ENCODE measurements at regions not wholly inside any gene's neighbourhood (a gene's known extent, or its start where the extent isn't known, plus 50 kb on each side); places are given as distances from the start of the nearest gene placed in this dataset.

DNA sequence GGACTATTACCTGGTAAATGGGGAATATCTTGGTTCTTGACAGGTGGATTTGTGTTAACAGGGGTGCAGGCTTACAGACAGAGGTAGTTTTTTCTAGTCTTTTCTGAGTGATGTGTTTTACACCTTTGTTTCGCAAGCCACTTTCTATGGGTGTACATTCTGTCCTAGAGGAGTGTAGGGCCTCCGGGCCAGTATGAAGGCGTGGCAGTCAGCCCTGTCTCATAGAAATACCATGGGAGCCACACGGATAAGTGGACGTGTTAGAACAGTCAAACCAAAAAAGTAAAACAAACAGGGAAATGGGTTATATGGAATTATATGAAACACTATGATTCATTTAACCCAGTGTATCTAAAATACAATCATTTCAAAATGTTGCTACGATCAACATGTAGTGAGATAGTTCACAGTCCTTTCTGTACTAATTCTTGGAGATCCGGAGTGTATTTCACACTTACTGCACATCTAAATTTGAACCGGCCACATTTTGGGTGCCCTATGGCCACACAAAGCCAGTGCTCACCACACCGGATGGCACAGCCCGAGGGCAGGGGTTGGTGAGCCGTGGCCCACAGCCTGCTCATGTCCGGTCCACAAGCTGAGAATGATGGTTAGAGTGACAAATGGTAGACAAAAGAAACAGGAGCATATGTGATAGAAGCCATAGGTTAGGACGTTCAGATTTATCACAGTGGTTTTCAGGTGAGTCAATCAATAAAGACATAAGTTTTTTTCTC lies 80.1 kb upstream of the IRX4 start:
- Histone ChIP-seq H2AFZ (no peak overlapping the region), H3K4me1 (ENCODE audit: insufficient read depth) (peaks cover 9% of the 10 kb centered on the region), H3K79me2 (replicated peaks; ENCODE audit: insufficient read depth) (no peaks in the 10 kb centered on the region), H3K27me3 (ENCODE audit: insufficient read depth) (no peaks in the 10 kb centered on the region), H3K4me3 (no peak overlapping the region), H3K4me2 (no peak overlapping the region), H3F3A (replicated peaks; ENCODE audit: low read depth) (no peaks in the 10 kb centered on the region), H3K36me3 (ENCODE audit: insufficient read depth) (no peaks in the 10 kb centered on the region), H3K27ac (ENCODE audit: low read depth) (no peak overlapping the region), H4K20me1 (replicated peaks; ENCODE audit: insufficient read depth) (no peaks in the 10 kb centered on the region), H3K9me2 (ENCODE audit: insufficient read depth) (peaks cover 5% of the 10 kb centered on the region; the same call in 1 of the 2 replicates)
- Mint-ChIP-seq H3K4me1 (peaks cover 22% of the 10 kb centered on the region), H3K4me3 (no peak overlapping the region), H3K27ac (no peak overlapping the region), H3K9me3 (no peaks in the 10 kb centered on the region), H3K27me3 (ENCODE audit: insufficient read depth, low read depth, poor library complexity) (no peaks in the 10 kb centered on the region), H3K36me3 (ENCODE audit: low read depth) (no peaks in the 10 kb centered on the region)
- no peak for DNase-seq (ENCODE audit: low spot score)
- no peak for ATAC-seq
- no peak for TF ChIP-seq NANOG (IDR thresholded peaks at IDR 0.05; ENCODE audit: borderline replicate concordance)
- no peak for TF ChIP-seq ZNF114 (CRISPR knock-in tag; IDR thresholded peaks at IDR 0.05)
- TF ChIP-seq, protein P1, sequence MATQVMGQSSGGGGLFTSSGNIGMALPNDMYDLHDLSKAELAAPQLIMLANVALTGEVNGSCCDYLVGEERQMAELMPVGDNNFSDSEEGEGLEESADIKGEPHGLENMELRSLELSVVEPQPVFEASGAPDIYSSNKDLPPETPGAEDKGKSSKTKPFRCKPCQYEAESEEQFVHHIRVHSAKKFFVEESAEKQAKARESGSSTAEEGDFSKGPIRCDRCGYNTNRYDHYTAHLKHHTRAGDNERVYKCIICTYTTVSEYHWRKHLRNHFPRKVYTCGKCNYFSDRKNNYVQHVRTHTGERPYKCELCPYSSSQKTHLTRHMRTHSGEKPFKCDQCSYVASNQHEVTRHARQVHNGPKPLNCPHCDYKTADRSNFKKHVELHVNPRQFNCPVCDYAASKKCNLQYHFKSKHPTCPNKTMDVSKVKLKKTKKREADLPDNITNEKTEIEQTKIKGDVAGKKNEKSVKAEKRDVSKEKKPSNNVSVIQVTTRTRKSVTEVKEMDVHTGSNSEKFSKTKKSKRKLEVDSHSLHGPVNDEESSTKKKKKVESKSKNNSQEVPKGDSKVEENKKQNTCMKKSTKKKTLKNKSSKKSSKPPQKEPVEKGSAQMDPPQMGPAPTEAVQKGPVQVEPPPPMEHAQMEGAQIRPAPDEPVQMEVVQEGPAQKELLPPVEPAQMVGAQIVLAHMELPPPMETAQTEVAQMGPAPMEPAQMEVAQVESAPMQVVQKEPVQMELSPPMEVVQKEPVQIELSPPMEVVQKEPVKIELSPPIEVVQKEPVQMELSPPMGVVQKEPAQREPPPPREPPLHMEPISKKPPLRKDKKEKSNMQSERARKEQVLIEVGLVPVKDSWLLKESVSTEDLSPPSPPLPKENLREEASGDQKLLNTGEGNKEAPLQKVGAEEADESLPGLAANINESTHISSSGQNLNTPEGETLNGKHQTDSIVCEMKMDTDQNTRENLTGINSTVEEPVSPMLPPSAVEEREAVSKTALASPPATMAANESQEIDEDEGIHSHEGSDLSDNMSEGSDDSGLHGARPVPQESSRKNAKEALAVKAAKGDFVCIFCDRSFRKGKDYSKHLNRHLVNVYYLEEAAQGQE (IDR thresholded peaks at IDR 0.05; ENCODE audit: unreplicated experiment), result no peak
- TF ChIP-seq CTCF (conservative IDR thresholded peaks at IDR 0.05; ENCODE audit: low read depth in 2 of 2), result no peak
- TF ChIP-seq EZH2phosphoT487 (IDR thresholded peaks at IDR 0.05; ENCODE audit: unreplicated experiment), result no peak
- TF ChIP-seq ZNF331 (CRISPR knock-in tag; IDR thresholded peaks at IDR 0.05; ENCODE audit: low read depth), result no peak
- TF ChIP-seq STAT1 (IDR thresholded peaks at IDR 0.05; ENCODE audit: unreplicated experiment), result no peak
- TF ChIP-seq JUNB (IDR thresholded peaks at IDR 0.05; ENCODE audit: unreplicated experiment), result no peak
- TF ChIP-seq CREB1 (CRISPR knock-in tag; IDR thresholded peaks at IDR 0.05; ENCODE audit: low read depth), result no peak
- TF ChIP-seq EZH2 (IDR thresholded peaks at IDR 0.05; ENCODE audit: low read depth, unreplicated experiment), result no peak
- no peak for TF ChIP-seq ETS1 (IDR thresholded peaks at IDR 0.05)
- no peak for TF ChIP-seq POLR2AphosphoS5 (IDR thresholded peaks at IDR 0.05; ENCODE audit: low read depth)
- TF ChIP-seq, protein P2, sequence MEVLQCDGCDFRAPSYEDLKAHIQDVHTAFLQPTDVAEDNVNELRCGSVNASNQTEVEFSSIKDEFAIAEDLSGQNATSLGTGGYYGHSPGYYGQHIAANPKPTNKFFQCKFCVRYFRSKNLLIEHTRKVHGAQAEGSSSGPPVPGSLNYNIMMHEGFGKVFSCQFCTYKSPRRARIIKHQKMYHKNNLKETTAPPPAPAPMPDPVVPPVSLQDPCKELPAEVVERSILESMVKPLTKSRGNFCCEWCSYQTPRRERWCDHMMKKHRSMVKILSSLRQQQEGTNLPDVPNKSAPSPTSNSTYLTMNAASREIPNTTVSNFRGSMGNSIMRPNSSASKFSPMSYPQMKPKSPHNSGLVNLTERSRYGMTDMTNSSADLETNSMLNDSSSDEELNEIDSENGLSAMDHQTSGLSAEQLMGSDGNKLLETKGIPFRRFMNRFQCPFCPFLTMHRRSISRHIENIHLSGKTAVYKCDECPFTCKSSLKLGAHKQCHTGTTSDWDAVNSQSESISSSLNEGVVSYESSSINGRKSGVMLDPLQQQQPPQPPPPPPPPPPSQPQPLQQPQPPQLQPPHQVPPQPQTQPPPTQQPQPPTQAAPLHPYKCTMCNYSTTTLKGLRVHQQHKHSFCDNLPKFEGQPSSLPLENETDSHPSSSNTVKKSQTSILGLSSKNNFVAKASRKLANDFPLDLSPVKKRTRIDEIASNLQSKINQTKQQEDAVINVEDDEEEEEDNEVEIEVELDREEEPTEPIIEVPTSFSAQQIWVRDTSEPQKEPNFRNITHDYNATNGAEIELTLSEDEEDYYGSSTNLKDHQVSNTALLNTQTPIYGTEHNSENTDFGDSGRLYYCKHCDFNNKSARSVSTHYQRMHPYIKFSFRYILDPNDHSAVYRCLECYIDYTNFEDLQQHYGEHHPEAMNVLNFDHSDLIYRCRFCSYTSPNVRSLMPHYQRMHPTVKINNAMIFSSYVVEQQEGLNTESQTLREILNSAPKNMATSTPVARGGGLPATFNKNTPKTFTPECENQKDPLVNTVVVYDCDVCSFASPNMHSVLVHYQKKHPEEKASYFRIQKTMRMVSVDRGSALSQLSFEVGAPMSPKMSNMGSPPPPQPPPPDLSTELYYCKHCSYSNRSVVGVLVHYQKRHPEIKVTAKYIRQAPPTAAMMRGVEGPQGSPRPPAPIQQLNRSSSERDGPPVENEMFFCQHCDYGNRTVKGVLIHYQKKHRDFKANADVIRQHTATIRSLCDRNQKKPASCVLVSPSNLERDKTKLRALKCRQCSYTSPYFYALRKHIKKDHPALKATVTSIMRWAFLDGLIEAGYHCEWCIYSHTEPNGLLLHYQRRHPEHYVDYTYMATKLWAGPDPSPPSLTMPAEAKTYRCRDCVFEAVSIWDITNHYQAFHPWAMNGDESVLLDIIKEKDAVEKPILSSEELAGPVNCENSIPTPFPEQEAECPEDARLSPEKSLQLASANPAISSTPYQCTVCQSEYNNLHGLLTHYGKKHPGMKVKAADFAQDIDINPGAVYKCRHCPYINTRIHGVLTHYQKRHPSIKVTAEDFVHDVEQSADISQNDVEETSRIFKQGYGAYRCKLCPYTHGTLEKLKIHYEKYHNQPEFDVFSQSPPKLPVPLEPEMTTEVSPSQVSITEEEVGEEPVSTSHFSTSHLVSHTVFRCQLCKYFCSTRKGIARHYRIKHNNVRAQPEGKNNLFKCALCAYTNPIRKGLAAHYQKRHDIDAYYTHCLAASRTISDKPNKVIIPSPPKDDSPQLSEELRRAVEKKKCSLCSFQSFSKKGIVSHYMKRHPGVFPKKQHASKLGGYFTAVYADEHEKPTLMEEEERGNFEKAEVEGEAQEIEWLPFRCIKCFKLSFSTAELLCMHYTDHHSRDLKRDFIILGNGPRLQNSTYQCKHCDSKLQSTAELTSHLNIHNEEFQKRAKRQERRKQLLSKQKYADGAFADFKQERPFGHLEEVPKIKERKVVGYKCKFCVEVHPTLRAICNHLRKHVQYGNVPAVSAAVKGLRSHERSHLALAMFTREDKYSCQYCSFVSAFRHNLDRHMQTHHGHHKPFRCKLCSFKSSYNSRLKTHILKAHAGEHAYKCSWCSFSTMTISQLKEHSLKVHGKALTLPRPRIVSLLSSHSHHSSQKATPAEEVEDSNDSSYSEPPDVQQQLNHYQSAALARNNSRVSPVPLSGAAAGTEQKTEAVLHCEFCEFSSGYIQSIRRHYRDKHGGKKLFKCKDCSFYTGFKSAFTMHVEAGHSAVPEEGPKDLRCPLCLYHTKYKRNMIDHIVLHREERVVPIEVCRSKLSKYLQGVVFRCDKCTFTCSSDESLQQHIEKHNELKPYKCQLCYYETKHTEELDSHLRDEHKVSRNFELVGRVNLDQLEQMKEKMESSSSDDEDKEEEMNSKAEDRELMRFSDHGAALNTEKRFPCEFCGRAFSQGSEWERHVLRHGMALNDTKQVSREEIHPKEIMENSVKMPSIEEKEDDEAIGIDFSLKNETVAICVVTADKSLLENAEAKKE (CRISPR knock-in tag; IDR thresholded peaks at IDR 0.05), result no peak

All from GM23338 (cell line).